ENCODE measurements at regions not wholly inside any gene's neighbourhood (a gene's known extent, or its start where the extent isn't known, plus 50 kb on each side); places are given as distances from the start of the nearest gene placed in this dataset.
"Not testable (repeated sequence)": the region's sequence is repeated elsewhere in the genome, so short reads cannot be mapped to it uniquely, and the experiment has no call there.

DNA sequence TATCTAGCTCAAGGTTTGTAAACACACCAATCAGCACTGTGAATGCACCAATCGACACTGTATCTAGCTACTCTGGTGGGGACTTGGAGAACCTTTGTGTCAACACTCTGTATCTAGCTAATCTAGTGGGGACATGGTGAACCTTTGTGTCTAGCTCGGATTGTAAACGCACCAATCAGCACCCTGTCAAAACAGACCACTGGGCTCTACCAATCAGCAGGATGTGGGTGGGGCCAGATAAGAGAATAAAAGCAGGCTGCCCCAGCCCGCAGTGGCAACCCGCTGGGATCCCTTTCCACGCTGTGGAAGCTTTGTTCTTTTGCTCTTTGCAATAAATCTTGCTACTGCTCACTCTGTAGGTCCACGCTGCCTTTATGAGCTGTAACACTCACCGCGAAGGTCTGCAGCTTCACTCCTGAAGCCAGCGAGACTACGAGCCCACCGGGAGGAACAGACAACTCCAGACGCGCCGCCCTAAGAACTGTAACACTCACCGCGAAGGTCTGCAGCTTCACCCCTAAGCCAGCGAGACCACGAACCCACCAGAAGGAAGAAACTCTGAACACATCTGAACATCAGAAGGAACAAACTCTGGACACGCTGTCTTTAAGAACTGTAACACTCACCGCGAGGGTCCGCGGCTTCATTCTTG lies 128.5 kb downstream of the MRPL14 start:
- Histone ChIP-seq H3K27me3 (ENCODE audit: insufficient read depth, low read length) (peaks cover 18% of the 10 kb centered on the region), H3K4me1 (ENCODE audit: insufficient read depth, low read length) (peaks cover 13% of the 10 kb centered on the region)
- not testable (repeated sequence) for H3K9ac ChIP-seq (ENCODE audit: low read depth, low read length); H3K36me3 ChIP-seq (ENCODE audit: insufficient read depth, low read depth, low read length); H3K9me3 ChIP-seq (ENCODE audit: insufficient read depth, low read depth, low read length); H3K4me3 ChIP-seq (ENCODE audit: low read length); H3K27ac ChIP-seq (ENCODE audit: low read length)

DNA sequence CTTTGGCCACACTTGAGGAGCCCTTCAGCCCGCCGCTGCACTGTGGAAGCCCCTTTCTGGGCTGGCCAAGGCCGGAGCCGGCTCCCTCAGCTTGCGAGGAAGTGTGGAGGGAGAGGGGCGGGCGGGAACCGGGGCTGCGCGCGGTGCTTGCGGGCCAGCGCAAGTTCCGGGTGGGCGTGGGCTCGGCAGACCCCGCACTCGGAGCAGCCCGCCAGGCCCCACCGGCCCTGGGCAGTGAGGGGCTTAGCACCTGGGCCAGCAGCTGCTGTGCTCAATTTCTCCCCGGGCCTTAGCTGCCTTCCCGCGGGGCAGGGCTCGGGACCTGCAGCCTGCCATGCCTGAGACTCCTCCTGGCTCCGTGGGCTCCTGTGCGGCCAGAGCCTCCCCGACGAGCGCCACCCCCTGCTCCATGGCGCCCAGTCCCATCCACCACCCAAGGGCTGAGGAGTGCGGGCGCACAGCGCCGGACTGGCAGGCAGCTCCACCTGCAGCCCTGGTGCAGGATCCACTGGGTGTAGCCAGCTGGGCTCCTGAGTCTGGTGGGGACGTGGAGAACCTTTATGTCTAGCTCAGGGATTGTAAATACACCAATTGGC lies 129.2 kb downstream of the MRPL14 start:
- not testable (repeated sequence) for H3K36me3 ChIP-seq (ENCODE audit: insufficient read depth, low read depth, low read length); H3K9me3 ChIP-seq (ENCODE audit: insufficient read depth, low read depth, low read length); H3K9ac ChIP-seq (ENCODE audit: low read depth, low read length); H3K27ac ChIP-seq (ENCODE audit: low read length); H3K4me3 ChIP-seq (ENCODE audit: low read length)
- peaks cover 12% of the 10 kb centered on the region for H3K4me1 ChIP-seq (ENCODE audit: insufficient read depth, low read length)
- H3K27me3 ChIP-seq (ENCODE audit: insufficient read depth, low read length) = peaks cover 11% of the 10 kb centered on the region

DNA sequence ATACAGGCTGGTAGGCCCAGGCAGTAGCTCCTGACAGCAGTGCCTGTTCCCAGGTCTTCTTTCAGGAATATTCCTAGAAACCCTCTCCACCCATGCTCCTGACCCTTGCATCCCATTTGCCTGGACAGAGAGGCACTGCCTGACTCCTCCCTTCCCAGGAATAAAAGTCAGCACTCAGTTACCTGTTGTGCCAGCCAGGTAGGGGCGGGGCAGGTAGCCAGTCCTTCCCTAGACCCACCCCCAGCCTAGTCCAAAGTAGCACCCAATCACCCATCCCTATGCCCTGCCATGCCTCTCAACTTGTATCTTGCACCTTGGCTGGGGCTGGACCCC lies 129.9 kb downstream of the MRPL14 start:
- Histone ChIP-seq H3K4me3 (ENCODE audit: low read length) (no peak overlapping the region), H3K9ac (ENCODE audit: low read depth, low read length) (no peak overlapping the region), H3K36me3 (ENCODE audit: insufficient read depth, low read depth, low read length) (no peaks in the 10 kb centered on the region), H3K9me3 (ENCODE audit: insufficient read depth, low read depth, low read length) (no peaks in the 10 kb centered on the region), H3K4me1 (ENCODE audit: insufficient read depth, low read length) (peaks cover 12% of the 10 kb centered on the region), H3K27ac (ENCODE audit: low read length) (no peak overlapping the region), H3K27me3 (ENCODE audit: insufficient read depth, low read length) (peaks cover 7% of the 10 kb centered on the region; the same call in 1 of the 2 replicates)

DNA sequence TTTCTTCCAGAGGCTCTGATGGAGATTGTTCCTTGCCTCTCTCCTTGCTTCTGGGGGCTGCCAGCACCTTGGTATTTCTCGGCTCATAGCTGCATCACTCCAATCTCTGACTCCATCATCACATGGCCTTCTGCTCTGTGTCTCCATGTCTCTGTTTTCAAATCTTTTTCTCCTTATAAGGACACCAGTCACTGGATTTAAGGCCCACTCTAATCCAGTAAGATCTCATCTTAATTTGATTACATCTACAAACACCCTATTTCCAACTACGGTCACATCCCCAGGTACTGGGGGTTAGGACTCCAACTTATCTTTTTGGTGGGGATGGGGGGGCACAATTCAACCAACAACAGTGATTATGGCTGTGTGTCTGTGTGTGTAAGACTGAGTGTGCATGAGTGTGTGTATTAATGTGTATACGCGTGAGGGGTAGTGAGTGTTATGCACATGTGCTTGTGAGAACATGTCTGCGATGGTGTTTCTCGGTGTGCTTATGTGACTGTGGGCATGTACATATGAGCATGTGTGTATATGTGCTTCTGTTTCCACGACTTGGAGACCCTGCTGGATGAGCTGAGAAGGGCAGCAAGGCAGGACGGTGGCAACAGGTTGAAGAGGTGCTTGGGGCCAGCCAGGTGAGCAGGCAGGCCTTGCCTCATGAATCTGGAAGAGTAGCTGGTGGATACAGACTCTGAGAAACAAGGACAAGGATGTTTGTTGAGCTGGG lies 130.5 kb downstream of the MRPL14 start:
- H3K27me3 ChIP-seq (ENCODE audit: insufficient read depth, low read length) = peaks cover 4% of the 10 kb centered on the region; the same call in 1 of the 2 replicates
- H3K9me3 ChIP-seq (ENCODE audit: insufficient read depth, low read depth, low read length) = no peaks in the 10 kb centered on the region
- no peaks in the 10 kb centered on the region for H3K36me3 ChIP-seq (ENCODE audit: insufficient read depth, low read depth, low read length)
- H3K4me1 ChIP-seq (ENCODE audit: insufficient read depth, low read length) = peaks cover 10% of the 10 kb centered on the region
- no peak overlapping the region for H3K4me3 ChIP-seq (ENCODE audit: low read length)
- H3K9ac ChIP-seq (ENCODE audit: low read depth, low read length) = no peak overlapping the region; the same call in 1 of the 2 replicates
- H3K27ac ChIP-seq (ENCODE audit: low read length) = no peak overlapping the region

DNA sequence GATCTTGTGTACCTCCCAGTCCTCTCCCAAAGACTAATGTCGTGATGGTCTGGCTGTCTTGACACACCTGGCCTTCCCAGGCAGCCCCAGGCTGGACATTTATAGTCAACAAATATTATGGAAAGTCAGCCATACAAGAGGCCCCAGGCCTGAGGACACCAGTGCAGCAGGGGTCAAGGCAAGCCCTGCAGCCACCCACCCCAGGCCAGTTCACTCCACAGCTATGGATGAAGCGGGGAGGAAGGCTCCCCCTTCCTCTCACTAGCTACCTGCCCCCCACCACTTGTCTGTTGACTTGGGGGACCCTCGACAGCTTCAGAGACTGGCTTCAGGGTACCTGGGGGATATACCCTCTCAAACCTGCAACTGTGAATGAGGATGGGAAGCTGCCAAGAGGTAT lies 132.1 kb downstream of the MRPL14 start:
- Histone ChIP-seq H3K9ac (ENCODE audit: low read depth, low read length) (no peak overlapping the region), H3K4me1 (ENCODE audit: insufficient read depth, low read length) (peaks cover 6% of the 10 kb centered on the region), H3K27ac (ENCODE audit: low read length) (no peak overlapping the region), H3K36me3 (ENCODE audit: insufficient read depth, low read depth, low read length) (no peaks in the 10 kb centered on the region), H3K27me3 (ENCODE audit: insufficient read depth, low read length) (no peaks in the 10 kb centered on the region), H3K9me3 (ENCODE audit: insufficient read depth, low read depth, low read length) (no peaks in the 10 kb centered on the region), H3K4me3 (ENCODE audit: low read length) (no peak overlapping the region)

DNA sequence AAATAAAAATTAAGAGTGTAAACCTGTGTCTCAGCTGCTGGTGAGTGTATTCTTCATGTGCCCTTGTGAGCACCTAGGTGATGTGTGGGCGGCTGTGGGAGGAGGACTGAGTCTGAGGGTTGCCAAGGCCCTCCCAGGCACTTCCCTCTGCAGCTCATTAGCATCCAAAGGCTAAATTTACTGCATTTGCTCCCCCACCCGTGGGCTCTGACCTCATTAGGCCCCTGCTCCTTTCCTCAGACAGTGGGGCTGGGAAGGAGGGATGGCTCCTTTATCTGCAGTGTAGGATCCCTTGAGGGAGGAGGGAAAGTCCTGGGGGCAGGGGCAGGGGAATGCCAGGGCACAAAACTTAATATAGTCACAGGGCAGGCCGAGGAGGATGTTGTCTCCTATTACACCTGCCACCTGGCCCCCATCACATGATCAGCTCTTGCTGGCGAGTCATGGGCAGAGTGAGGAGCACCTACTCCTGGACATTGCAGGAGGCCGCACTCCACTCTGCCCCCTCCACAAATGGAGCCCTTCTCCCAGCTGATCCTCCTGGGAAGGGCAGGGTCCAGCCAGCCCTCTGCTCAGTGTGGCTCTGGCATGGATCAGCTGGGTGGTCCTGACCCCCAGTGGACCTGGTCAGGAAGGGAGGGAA lies 133.2 kb downstream of the MRPL14 start:
- Histone ChIP-seq H3K27ac (ENCODE audit: low read length) (no peak overlapping the region), H3K36me3 (ENCODE audit: insufficient read depth, low read depth, low read length) (no peaks in the 10 kb centered on the region), H3K4me3 (ENCODE audit: low read length) (no peak overlapping the region), H3K9me3 (ENCODE audit: insufficient read depth, low read depth, low read length) (no peaks in the 10 kb centered on the region), H3K9ac (ENCODE audit: low read depth, low read length) (no peak overlapping the region; the same call in 1 of the 2 replicates), H3K27me3 (ENCODE audit: insufficient read depth, low read length) (no peaks in the 10 kb centered on the region), H3K4me1 (ENCODE audit: insufficient read depth, low read length) (peaks cover 6% of the 10 kb centered on the region)

DNA sequence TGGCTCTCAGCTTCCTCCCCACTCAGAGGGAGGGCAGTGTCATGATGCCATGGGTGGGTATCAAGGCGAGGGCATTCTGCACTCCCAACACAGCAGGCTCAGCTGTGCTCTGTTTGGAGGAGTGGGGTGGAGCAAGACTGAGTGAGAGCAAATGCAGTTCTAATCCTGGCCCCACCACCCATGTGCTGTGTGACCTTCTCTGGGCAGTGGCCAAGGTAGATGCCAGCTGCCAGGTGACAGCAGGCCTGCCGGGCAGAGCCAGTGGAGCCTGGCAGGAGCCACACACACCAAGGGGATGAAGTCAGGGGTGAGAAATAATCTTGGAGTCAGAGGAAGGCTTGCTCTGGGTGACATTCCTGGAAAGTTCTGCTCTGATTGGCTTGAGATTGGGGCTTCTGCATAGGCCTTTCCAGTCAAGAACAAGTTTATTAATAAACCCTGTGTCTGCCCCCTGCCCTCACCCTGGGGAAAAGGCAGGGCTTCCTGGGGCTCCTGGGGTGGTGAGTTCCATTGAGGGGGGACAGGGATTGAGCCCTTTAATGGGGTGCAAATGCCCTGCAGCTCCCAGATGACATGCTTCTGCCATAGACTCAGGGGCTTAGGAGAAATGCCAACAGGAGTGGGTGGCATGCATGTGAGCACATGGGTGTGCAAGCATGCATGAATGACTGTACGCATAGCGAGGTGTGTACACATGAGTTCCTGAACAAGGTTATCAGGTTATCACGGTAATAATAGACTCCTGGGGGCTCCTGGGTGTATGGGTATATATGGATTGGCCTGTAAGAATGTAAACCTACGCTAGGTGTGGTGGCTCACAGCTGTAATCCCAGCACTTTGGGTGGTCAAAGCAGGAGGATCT lies 134.2 kb downstream of the MRPL14 start:
- Histone ChIP-seq H3K4me3 (ENCODE audit: low read length) (no peak overlapping the region), H3K4me1 (ENCODE audit: insufficient read depth, low read length) (peaks cover 6% of the 10 kb centered on the region), H3K9ac (ENCODE audit: low read depth, low read length) (no peak overlapping the region), H3K27me3 (ENCODE audit: insufficient read depth, low read length) (no peaks in the 10 kb centered on the region), H3K9me3 (ENCODE audit: insufficient read depth, low read depth, low read length) (no peaks in the 10 kb centered on the region), H3K36me3 (ENCODE audit: insufficient read depth, low read depth, low read length) (no peaks in the 10 kb centered on the region), H3K27ac (ENCODE audit: low read length) (no peak overlapping the region)

DNA sequence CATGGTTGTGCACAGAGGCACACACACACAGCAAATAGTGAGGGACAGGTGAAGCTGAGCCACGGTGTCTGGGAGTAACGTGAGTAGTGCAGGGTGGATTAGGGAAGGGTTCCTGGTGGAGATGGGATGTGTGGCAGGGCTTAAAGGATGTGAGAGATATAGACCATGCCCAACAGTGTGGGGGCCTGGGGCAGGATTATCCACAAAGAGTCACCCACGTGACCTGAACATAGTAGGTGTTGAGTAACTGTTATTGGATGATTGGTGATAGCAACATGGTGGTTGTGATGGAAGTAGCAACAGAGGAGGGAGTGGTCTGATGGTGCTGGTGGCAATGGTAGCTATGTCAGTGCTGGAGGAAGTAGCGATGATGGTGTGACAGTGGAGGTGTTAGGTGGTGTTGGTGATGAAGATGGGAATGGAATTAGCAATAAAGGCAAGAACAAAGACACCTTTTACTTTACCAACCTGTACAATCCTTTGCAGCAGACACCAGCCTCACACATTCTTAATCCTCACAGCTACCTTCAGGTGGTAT lies 135.1 kb downstream of the MRPL14 start:
- no peak overlapping the region for H3K4me3 ChIP-seq (ENCODE audit: low read length)
- H3K4me1 ChIP-seq (ENCODE audit: insufficient read depth, low read length) = peaks cover 6% of the 10 kb centered on the region
- H3K36me3 ChIP-seq (ENCODE audit: insufficient read depth, low read depth, low read length) = no peaks in the 10 kb centered on the region
- H3K27me3 ChIP-seq (ENCODE audit: insufficient read depth, low read length) = no peaks in the 10 kb centered on the region
- no peak overlapping the region for H3K9ac ChIP-seq (ENCODE audit: low read depth, low read length)
- no peaks in the 10 kb centered on the region for H3K9me3 ChIP-seq (ENCODE audit: insufficient read depth, low read depth, low read length)
- no peak overlapping the region for H3K27ac ChIP-seq (ENCODE audit: low read length)

DNA sequence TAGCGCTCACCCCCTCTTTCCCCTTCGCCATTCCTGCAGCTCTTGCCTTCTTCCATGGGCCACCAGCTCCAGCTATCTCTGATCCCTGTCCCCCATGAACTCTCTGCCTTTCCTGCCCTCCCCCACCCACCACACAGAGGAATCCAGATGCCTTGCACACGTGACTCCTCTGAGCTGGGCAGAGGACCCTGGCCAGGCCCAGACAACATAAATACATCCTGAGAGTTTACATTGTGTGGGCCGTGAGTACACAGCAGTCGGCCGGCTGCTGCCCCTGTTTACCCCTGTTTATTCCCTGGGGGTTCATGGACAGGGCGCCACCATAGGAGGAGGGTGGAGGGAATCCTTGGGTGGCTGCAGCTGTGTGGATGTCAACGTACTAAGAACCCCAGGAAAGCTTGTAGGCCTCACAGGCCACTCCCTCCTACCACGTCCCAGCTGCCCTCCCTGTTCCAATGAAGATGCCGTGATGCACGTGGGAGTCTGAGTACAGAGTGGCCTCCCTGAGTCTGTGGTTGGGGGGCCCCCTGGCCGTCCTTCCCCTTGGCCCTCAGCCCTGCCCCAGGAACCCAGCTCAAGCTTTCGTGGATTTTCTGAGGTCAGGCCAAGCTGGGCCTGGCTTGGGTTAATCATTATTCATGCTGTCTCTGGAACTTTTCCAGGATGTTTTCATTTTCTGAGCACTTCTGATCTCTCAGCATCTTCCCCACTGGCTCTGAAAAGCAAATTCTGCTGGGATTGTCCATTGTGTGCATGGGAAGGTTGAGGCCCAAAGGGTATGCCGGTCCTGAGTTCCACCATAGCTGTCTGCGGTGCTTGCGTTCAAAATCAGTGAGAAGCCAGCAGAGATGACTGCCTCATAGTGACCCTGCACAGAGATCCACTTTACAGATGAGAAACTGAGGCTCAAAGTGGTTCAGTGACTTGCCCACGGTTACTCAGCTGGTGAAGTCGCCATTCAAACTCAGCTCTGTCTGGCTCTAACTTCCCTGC lies 136.3 kb downstream of the MRPL14 start:
- Histone ChIP-seq H3K27ac (ENCODE audit: low read length) (no peak overlapping the region), H3K4me1 (ENCODE audit: insufficient read depth, low read length) (peaks cover 6% of the 10 kb centered on the region), H3K4me3 (ENCODE audit: low read length) (no peak overlapping the region), H3K36me3 (ENCODE audit: insufficient read depth, low read depth, low read length) (no peaks in the 10 kb centered on the region), H3K9ac (ENCODE audit: low read depth, low read length) (no peak overlapping the region), H3K27me3 (ENCODE audit: insufficient read depth, low read length) (no peaks in the 10 kb centered on the region; the same call in 1 of the 2 replicates), H3K9me3 (ENCODE audit: insufficient read depth, low read depth, low read length) (no peaks in the 10 kb centered on the region)

DNA sequence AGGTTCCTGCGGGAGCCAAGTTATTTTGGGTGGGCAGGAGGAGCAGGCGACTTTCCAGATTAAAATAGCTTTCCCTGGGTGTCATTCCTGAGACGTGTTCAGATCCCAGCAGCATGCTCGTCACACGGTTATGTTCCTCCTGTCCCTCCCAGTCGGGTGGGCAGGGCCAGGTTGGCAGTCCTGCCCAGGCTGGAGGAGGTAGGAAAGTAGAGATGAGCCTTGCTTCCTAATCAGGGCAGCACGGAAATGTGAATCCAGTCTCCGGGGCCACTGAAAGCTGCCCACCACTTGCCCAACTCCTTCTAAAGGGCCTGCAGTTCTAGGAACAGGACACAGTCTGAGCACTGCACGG lies 137.0 kb downstream of the MRPL14 start:
- peaks cover 6% of the 10 kb centered on the region for H3K4me1 ChIP-seq (ENCODE audit: insufficient read depth, low read length)
- no peak overlapping the region for H3K4me3 ChIP-seq (ENCODE audit: low read length)
- H3K27ac ChIP-seq (ENCODE audit: low read length) = no peak overlapping the region
- H3K9me3 ChIP-seq (ENCODE audit: insufficient read depth, low read depth, low read length) = no peaks in the 10 kb centered on the region
- H3K9ac ChIP-seq (ENCODE audit: low read depth, low read length) = no peak overlapping the region
- no peaks in the 10 kb centered on the region for H3K36me3 ChIP-seq (ENCODE audit: insufficient read depth, low read depth, low read length)
- H3K27me3 ChIP-seq (ENCODE audit: insufficient read depth, low read length) = no peaks in the 10 kb centered on the region; the same call in 1 of the 2 replicates

Data from iPS-20b (cell line).